HCT116 (cell line): ENCODE measurements at regions not wholly inside any gene's neighbourhood (a gene's known extent, or its start where the extent isn't known, plus 50 kb on each side); places are given as distances from the start of the nearest gene placed in this dataset.

Experiments
- ATAC-seq: fragments of 200-7000 bp; cut with Tn5 transposase; 2 replicates; pipeline ENCODE4 v1.9.1; 2020; ENCODE audit warnings: mild to moderate bottlenecking, moderate library complexity
- BruUV-seq: library from RNA; stranded (reverse); fragments of 400-500 nt; replicated peaks from 2 replicates; lab custom pipeline; 2021; lab: Mats Ljungman, UMichigan
- CTCF ChIA-PET: fragments of 300-600 bp; sonication (Branson Sonifier 250); formaldehyde crosslinking; loops from one replicate; lab custom pipeline; 2021; ENCODE audit warnings: antibody characterized with exemption; lab: Charles Lee
- POLR2A ChIA-PET: fragments of 300-600, 350-600 bp; sonication (Branson Sonifier 250); formaldehyde crosslinking; loops from one replicate; lab custom pipeline; 2021; ENCODE audit warnings: antibody characterized with exemption; lab: Charles Lee
- RAD21 ChIA-PET, 2 experiments: fragments of 300-600 bp; sonication (Branson Sonifier 250); formaldehyde crosslinking; loops; one replicate each; lab custom pipeline; 2023; ENCODE audit warnings: low total read pairs in 2 of 2; ENCODE audit not compliant: uncharacterized antibody in 2 of 2, unreplicated experiment in 2 of 2, low non-redundant PET in 1 of 2; lab: Charles Lee
- DNase-seq: peaks from one replicate; pipeline ENCODE4 v3.0.0-alpha.2; 2010; ENCODE audit warnings: low read depth, low spot score
- H2AFZ ChIP-seq: fragments of 200-600 bp; shearing (Covaris generic), sonication (generic); 2 replicates; pipeline ENCODE4 v1.6.1; 2017; ENCODE audit warnings: low read depth, mixed run types, mixed read lengths, antibody characterized with exemption, low read length; ENCODE audit not compliant: poor library complexity, severe bottlenecking
- H3K27ac ChIP-seq: 2 replicates; pipeline ENCODE4 v1.5.1; 2012; ENCODE audit warnings: low read depth, low read length
- H3K27me3 ChIP-seq: fragments of 200-600 bp; sonication (generic); 2 replicates; pipeline ENCODE4 v1.6.1; 2016; ENCODE audit warnings: mixed run types, low read length, mixed read lengths; ENCODE audit not compliant: insufficient read depth
- H3K36me3 ChIP-seq, 2 experiments: fragments of 200-500 bp in 1 of 2; fragments of 200-600 bp in 1 of 2; sonication (Bioruptor generic) in 1 of 2; sonication (generic) in 1 of 2; 2 replicates each; pipeline versions ENCODE4 v1.5.1 to v1.6.1; 2014 to 2016; ENCODE audit warnings: low read length in 2 of 2, inconsistent platforms in 1 of 2, mixed read lengths in 1 of 2, mixed run types in 1 of 2; ENCODE audit not compliant: insufficient read depth in 2 of 2, control insufficient read depth in 1 of 2
- H3K4me1 ChIP-seq, 2 experiments: fragments of 200-600 bp in 1 of 2; sonication (generic) in 1 of 2; 2 replicates each; pipeline versions ENCODE4 v1.5.1 to v1.6.1; 2012 to 2017; ENCODE audit warnings: low read length in 2 of 2, inconsistent platforms in 1 of 2, mild to moderate bottlenecking in 1 of 2, mixed read lengths in 1 of 2, mixed run types in 1 of 2, moderate library complexity in 1 of 2; ENCODE audit not compliant: insufficient read depth in 2 of 2, control insufficient read depth in 1 of 2
- H3K4me2 ChIP-seq: fragments of 200-600 bp; sonication (generic); 2 replicates; pipeline ENCODE4 v1.6.1; 2017; ENCODE audit warnings: mixed run types, low read length, mixed read lengths
- H3K4me3 ChIP-seq, 2 experiments: fragments of 200-600 bp in 1 of 2; sonication (generic) in 1 of 2; replicated peaks in 1 of 2; 2 replicates each; pipeline ENCODE4 v1.5.1; 2011 to 2016; ENCODE audit warnings: low read length in 2 of 2, control low read depth in 1 of 2, low read depth in 1 of 2, mild to moderate bottlenecking in 1 of 2, mixed read lengths in 1 of 2, mixed run types in 1 of 2
- H3K79me2 ChIP-seq: fragments of 200-600 bp; sonication (generic); 2 replicates; pipeline ENCODE4 v1.6.1; 2017; ENCODE audit warnings: mild to moderate bottlenecking, mixed run types, low read length, moderate library complexity, mixed read lengths; ENCODE audit not compliant: insufficient read depth
- H3K9ac ChIP-seq: fragments of 200-600 bp; sonication (generic); 2 replicates; pipeline ENCODE4 v1.6.1; 2016; ENCODE audit warnings: low read length, mixed read lengths
- H3K9me2 ChIP-seq: fragments of 200-600 bp; sonication (generic), shearing (Covaris generic); 2 replicates; pipeline ENCODE4 v1.6.1; 2017; ENCODE audit warnings: mixed run types, mild to moderate bottlenecking, moderate library complexity; ENCODE audit not compliant: insufficient read depth
- H3K9me3 ChIP-seq, 2 experiments: fragments of 200-500 bp in 1 of 2; fragments of 200-600 bp in 1 of 2; sonication (Bioruptor generic) in 1 of 2; sonication (generic) in 1 of 2; 2 replicates each; pipeline ENCODE4 v1.6.1; 2014 to 2017; ENCODE audit warnings: low read length in 2 of 2, mixed read lengths in 2 of 2, inconsistent platforms in 1 of 2, low read depth in 1 of 2, mild to moderate bottlenecking in 1 of 2, mixed run types in 1 of 2, moderate library complexity in 1 of 2; ENCODE audit not compliant: control insufficient read depth in 1 of 2, insufficient read depth in 1 of 2
- H4K20me1 ChIP-seq: fragments of 200-600 bp; sonication (generic), shearing (Covaris generic); 2 replicates; pipeline ENCODE4 v1.6.1; 2017; ENCODE audit warnings: mixed run types, mild to moderate bottlenecking, moderate library complexity; ENCODE audit not compliant: insufficient read depth
- CBX3 ChIP-seq: IDR thresholded peaks from 2 replicates; pipeline ENCODE4 v1.6.1; 2012; ENCODE audit warnings: low read depth
- CEBPB ChIP-seq: IDR thresholded peaks from 2 replicates; pipeline ENCODE4 v1.6.1; 2012; ENCODE audit warnings: low read depth
- EZH2 ChIP-seq: fragments of 200-600 bp; sonication (generic); IDR thresholded peaks from 2 replicates; pipeline ENCODE4 v1.6.1; 2017; ENCODE audit warnings: antibody characterized with exemption, mixed run types
- EZH2phosphoT487 ChIP-seq: fragments of 200-600 bp; IDR thresholded peaks from 2 replicates; pipeline ENCODE4 v1.6.1; 2018; ENCODE audit warnings: antibody characterized with exemption, borderline replicate concordance
- FOSL1 ChIP-seq: IDR thresholded peaks from 2 replicates; pipeline ENCODE4 v1.6.1; 2012; ENCODE audit warnings: low read depth
- JUND ChIP-seq: IDR thresholded peaks from 2 replicates; pipeline ENCODE4 v1.6.1; 2012
- POLR2A ChIP-seq: IDR thresholded peaks from 2 replicates; pipeline ENCODE4 v1.7.0; 2011; ENCODE audit warnings: borderline replicate concordance; ENCODE audit not compliant: insufficient read depth, insufficient read length; ENCODE audit errors: extremely low read depth
- POLR2AphosphoS5 ChIP-seq: IDR thresholded peaks from 2 replicates; pipeline ENCODE4 v1.6.1; 2011; ENCODE audit warnings: mild to moderate bottlenecking, low read depth, low read length, moderate library complexity
- RAD21 ChIP-seq: IDR thresholded peaks from 2 replicates; pipeline ENCODE4 v1.6.1; 2012; ENCODE audit warnings: low read depth, mild to moderate bottlenecking
- SIN3A ChIP-seq: IDR thresholded peaks from 2 replicates; pipeline ENCODE4 v1.6.1; 2012; ENCODE audit warnings: low read depth
- SP1 ChIP-seq: IDR thresholded peaks from 2 replicates; pipeline ENCODE4 v1.6.1; 2012; ENCODE audit warnings: low read depth
- SRF ChIP-seq: IDR thresholded peaks from 2 replicates; pipeline ENCODE4 v1.6.1; 2012; ENCODE audit warnings: low read depth
- TCF7L2 ChIP-seq: IDR thresholded peaks from 2 replicates; pipeline ENCODE4 v1.7.0; 2011; ENCODE audit warnings: borderline replicate concordance, inconsistent platforms; ENCODE audit not compliant: insufficient read depth, insufficient read length; ENCODE audit errors: extremely low read depth
- YY1 ChIP-seq: IDR thresholded peaks from 2 replicates; pipeline ENCODE4 v1.6.1; 2011; ENCODE audit warnings: low read length, low read depth, moderate library complexity, mild to moderate bottlenecking; ENCODE audit not compliant: insufficient replicate concordance; ENCODE audit errors: extremely low read depth
- ZFX ChIP-seq: fragments of 450-650 bp; IDR thresholded peaks from 2 replicates; pipeline ENCODE4 v1.6.1; 2017
- ZNF274 ChIP-seq: fragments of 200-500 bp; sonication (Bioruptor generic); IDR thresholded peaks from 2 replicates; pipeline ENCODE4 v1.6.1; 2014; ENCODE audit warnings: mild to moderate bottlenecking, low read depth, low read length, inconsistent platforms
- intact Hi-C: fragments of 100-400 bp; cut with micrococcal nuclease; formaldehyde crosslinking; loops from 2 replicates; pipeline ENCODE4 v1.10.0; 2022
- TF ChIP-seq, protein P1 (sequence below), 3 experiments: fragments of 200-600 bp in 1 of 3; sonication (generic) in 1 of 3; IDR thresholded peaks in 2 of 3; conservative IDR thresholded peaks in 1 of 3; 2 replicates each; pipeline ENCODE4 v1.5.1; 2012 to 2017; ENCODE audit warnings: low read depth in 2 of 3, low read length in 2 of 3, antibody characterized with exemption in 1 of 3, borderline replicate concordance in 1 of 3, control low read depth in 1 of 3, mild to moderate bottlenecking in 1 of 3, mixed read lengths in 1 of 3, mixed run types in 1 of 3, moderate library complexity in 1 of 3; ENCODE audit not compliant: insufficient read depth in 1 of 3
- TF ChIP-seq, protein P2 (sequence below): IDR thresholded peaks from 2 replicates; pipeline ENCODE4 v1.6.1; 2011; ENCODE audit warnings: mild to moderate bottlenecking, low read length, moderate library complexity; ENCODE audit not compliant: insufficient replicate concordance; ENCODE audit errors: extremely low read depth
- TF ChIP-seq, protein P3 (sequence below): IDR thresholded peaks from 2 replicates; pipeline ENCODE4 v1.6.1; 2012

DNA sequence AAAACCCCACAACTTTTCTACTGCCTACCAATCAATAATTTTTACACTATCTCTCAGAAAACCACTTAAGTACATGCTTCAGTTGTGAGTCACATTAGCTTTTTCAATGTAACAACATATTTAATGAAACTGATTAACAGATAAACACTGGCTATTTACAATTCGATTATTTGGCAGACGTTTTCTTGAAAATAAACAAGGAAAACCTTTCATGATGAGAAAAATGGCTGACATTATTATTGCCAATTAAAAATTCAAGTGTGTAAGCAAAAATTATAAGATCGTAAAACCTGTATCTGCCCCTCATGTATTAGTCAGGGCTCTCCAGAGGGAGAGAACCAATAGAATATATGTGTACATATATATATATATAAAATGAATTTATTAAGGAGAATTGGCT, 1555.5 kb upstream of the IGFBP7 start:
- H2AFZ ChIP-seq = no peak overlapping the region
- no peaks in the 10 kb centered on the region for H3K27me3 ChIP-seq
- intact Hi-C loops = no loop called here
- POLR2A ChIA-PET = no interaction called here
- no peak for DNase-seq
- CTCF ChIA-PET = no interaction called here
- no peak overlapping the region for H3K27ac ChIP-seq
- ATAC-seq = no peak
- H3K4me3 ChIP-seq = no peak overlapping the region
- BruUV-seq = no TSS peak
- RAD21 ChIA-PET = no interaction called here
- no peaks in the 10 kb centered on the region for H4K20me1 ChIP-seq
- no peak overlapping the region for H3K9ac ChIP-seq
- H3K4me2 ChIP-seq = no peak overlapping the region
- peaks cover 14 to 15% of the 10 kb centered on the region in 2 experiments; a peak in 3 of 4 replicates for H3K9me3 ChIP-seq
- H3K9me2 ChIP-seq = no peaks in the 10 kb centered on the region
- H3K36me3 ChIP-seq = no peaks in the 10 kb centered on the region
- H3K79me2 ChIP-seq = no peaks in the 10 kb centered on the region
- H3K4me1 ChIP-seq = no peaks in the 10 kb centered on the region
- TF ChIP-seq ZFX (no peak), SP1 (no peak), SRF (no peak), POLR2A (no peak), TCF7L2 (no peak)

DNA sequence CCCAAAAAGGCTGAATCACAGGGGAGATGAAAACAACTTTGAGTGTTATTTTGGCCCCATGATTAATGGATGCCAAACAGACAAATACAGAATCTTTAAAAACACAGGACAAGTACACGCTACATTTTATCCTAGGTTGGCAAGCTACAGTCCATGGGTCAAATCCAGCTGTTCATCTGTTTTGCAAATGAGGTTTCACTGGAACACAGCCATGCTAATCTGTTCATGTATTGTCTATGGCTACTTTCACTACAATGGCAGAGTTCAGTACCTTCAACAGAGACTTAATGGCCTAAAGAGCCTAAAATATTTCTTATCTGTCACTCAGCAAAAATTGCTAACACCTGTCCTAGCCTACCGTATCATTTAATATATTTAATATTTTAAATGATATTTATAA, 1548.5 kb upstream of the IGFBP7 start:
- H3K4me3 ChIP-seq = no peak overlapping the region
- no peak for DNase-seq
- no peak overlapping the region for H3K9ac ChIP-seq
- no peaks in the 10 kb centered on the region for H3K4me1 ChIP-seq
- ATAC-seq = no peak
- no peak overlapping the region for H2AFZ ChIP-seq
- CTCF ChIA-PET = no interaction called here
- no peaks in the 10 kb centered on the region for H3K27me3 ChIP-seq
- peaks cover 7 to 18% of the 10 kb centered on the region in 2 experiments; a peak in 3 of 4 replicates for H3K9me3 ChIP-seq
- no peaks in the 10 kb centered on the region for H3K79me2 ChIP-seq
- no TSS peak for BruUV-seq
- TF ChIP-seq, protein P1, sequence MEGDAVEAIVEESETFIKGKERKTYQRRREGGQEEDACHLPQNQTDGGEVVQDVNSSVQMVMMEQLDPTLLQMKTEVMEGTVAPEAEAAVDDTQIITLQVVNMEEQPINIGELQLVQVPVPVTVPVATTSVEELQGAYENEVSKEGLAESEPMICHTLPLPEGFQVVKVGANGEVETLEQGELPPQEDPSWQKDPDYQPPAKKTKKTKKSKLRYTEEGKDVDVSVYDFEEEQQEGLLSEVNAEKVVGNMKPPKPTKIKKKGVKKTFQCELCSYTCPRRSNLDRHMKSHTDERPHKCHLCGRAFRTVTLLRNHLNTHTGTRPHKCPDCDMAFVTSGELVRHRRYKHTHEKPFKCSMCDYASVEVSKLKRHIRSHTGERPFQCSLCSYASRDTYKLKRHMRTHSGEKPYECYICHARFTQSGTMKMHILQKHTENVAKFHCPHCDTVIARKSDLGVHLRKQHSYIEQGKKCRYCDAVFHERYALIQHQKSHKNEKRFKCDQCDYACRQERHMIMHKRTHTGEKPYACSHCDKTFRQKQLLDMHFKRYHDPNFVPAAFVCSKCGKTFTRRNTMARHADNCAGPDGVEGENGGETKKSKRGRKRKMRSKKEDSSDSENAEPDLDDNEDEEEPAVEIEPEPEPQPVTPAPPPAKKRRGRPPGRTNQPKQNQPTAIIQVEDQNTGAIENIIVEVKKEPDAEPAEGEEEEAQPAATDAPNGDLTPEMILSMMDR (IDR thresholded peaks at IDR 0.05 in 2 of 3, conservative IDR thresholded peaks at IDR 0.05 in 1 of 3; ENCODE audit: borderline replicate concordance in 1 of 3, insufficient read depth in 1 of 3, low read depth in 2 of 3, low read length in 2 of 3) = no peak
- TF ChIP-seq ZNF274 (no peak), EZH2 (no peak), SIN3A (no peak), TCF7L2 (no peak), RAD21 (no peak), FOSL1 (no peak), JUND (no peak), EZH2phosphoT487 (no peak), POLR2AphosphoS5 (no peak), YY1 (no peak), POLR2A (no peak), CBX3 (no peak), CEBPB (no peak), ZFX (no peak), SRF (no peak)
- TF ChIP-seq, protein P2, sequence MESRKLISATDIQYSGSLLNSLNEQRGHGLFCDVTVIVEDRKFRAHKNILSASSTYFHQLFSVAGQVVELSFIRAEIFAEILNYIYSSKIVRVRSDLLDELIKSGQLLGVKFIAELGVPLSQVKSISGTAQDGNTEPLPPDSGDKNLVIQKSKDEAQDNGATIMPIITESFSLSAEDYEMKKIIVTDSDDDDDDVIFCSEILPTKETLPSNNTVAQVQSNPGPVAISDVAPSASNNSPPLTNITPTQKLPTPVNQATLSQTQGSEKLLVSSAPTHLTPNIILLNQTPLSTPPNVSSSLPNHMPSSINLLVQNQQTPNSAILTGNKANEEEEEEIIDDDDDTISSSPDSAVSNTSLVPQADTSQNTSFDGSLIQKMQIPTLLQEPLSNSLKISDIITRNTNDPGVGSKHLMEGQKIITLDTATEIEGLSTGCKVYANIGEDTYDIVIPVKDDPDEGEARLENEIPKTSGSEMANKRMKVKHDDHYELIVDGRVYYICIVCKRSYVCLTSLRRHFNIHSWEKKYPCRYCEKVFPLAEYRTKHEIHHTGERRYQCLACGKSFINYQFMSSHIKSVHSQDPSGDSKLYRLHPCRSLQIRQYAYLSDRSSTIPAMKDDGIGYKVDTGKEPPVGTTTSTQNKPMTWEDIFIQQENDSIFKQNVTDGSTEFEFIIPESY = no peak
- TF ChIP-seq, protein P3, sequence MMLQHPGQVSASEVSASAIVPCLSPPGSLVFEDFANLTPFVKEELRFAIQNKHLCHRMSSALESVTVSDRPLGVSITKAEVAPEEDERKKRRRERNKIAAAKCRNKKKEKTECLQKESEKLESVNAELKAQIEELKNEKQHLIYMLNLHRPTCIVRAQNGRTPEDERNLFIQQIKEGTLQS = no peak
- H3K4me2 ChIP-seq = no peak overlapping the region
- H3K27ac ChIP-seq = no peak overlapping the region
- intact Hi-C loops = no loop called here
- RAD21 ChIA-PET = no interaction called here
- POLR2A ChIA-PET = no interaction called here
- H3K36me3 ChIP-seq = no peaks in the 10 kb centered on the region
- no peaks in the 10 kb centered on the region for H3K9me2 ChIP-seq
- no peaks in the 10 kb centered on the region for H4K20me1 ChIP-seq
